Fibroblast of lung (primary cell): ENCODE measurements at regions not wholly inside any gene's neighbourhood (a gene's known extent, or its start where the extent isn't known, plus 50 kb on each side); places are given as distances from the start of the nearest gene placed in this dataset.
"Not testable (repeated sequence)": the region's sequence is repeated elsewhere in the genome, so short reads cannot be mapped to it uniquely, and the experiment has no call there.

ENCODE experiments used
- DNase-seq, 2 donors: peaks; one replicate each; pipeline versions ENCODE4 v3.0.0 to v3.0.0-alpha.2; 2010; ENCODE audit warnings: low read depth in 2 of 2
- H2AFZ ChIP-seq: 2 replicates; pipeline ENCODE4 v1.5.1; 2012; ENCODE audit warnings: low read length, control low read depth, inconsistent platforms
- H3K27ac ChIP-seq: 2 replicates; pipeline ENCODE4 v1.5.1; 2011; ENCODE audit warnings: low read length, control low read depth; ENCODE audit not compliant: insufficient read depth
- H3K27me3 ChIP-seq: 2 replicates; pipeline ENCODE4 v1.5.1; 2011; ENCODE audit warnings: mild to moderate bottlenecking, low read length; ENCODE audit not compliant: control insufficient read depth, insufficient read depth
- H3K36me3 ChIP-seq: 2 replicates; pipeline ENCODE4 v1.5.1; 2011; ENCODE audit warnings: low read length; ENCODE audit not compliant: control insufficient read depth, insufficient read depth
- H3K4me1 ChIP-seq: 2 replicates; pipeline ENCODE4 v1.5.1; 2011; ENCODE audit warnings: low read length; ENCODE audit not compliant: control insufficient read depth, insufficient read depth; ENCODE audit errors: extremely low read depth
- H3K4me2 ChIP-seq: 2 replicates; pipeline ENCODE4 v1.5.1; 2011; ENCODE audit warnings: low read length, control low read depth; ENCODE audit not compliant: insufficient read depth; ENCODE audit errors: extremely low read depth
- H3K4me3 ChIP-seq, 4 experiments: fragments of 200-600 bp in 1 of 4; sonication (generic) in 1 of 4; replicated peaks in 1 of 4; 2 replicates each; pipeline ENCODE4 v1.5.1; 2011 to 2016; ENCODE audit warnings: low read length in 4 of 4, low read depth in 3 of 4, mild to moderate bottlenecking in 3 of 4, control low read depth in 2 of 4, inconsistent platforms in 1 of 4, mixed read lengths in 1 of 4; ENCODE audit not compliant: insufficient read depth in 1 of 4; ENCODE audit errors: control extremely low read depth in 1 of 4
- H3K79me2 ChIP-seq: 2 replicates; pipeline ENCODE4 v1.5.1; 2012; ENCODE audit warnings: mild to moderate bottlenecking, low read length, inconsistent platforms; ENCODE audit not compliant: control insufficient read depth, insufficient read depth
- H3K9ac ChIP-seq: 2 replicates; pipeline ENCODE4 v1.5.1; 2011; ENCODE audit warnings: mild to moderate bottlenecking, low read length, control low read depth; ENCODE audit not compliant: insufficient read depth
- H3K9me3 ChIP-seq: 2 replicates; pipeline ENCODE4 v1.5.1; 2012; ENCODE audit warnings: low read depth, low read length; ENCODE audit not compliant: control insufficient read depth, insufficient read depth
- H4K20me1 ChIP-seq: 2 replicates; pipeline ENCODE4 v1.5.1; 2011; ENCODE audit warnings: low read length; ENCODE audit not compliant: control insufficient read depth, insufficient read depth; ENCODE audit errors: extremely low read depth
- EZH2 ChIP-seq: IDR thresholded peaks from 2 replicates; pipeline ENCODE4 v1.5.1; 2012; ENCODE audit warnings: low read length, control low read depth, mild to moderate bottlenecking; ENCODE audit errors: missing control alignments
- TF ChIP-seq, protein P1 (sequence below), 2 donors: IDR thresholded peaks in 1 of 2; conservative IDR thresholded peaks in 1 of 2; 1 replicate in 1 of 2; 2 replicates in 1 of 2; pipeline ENCODE4 v1.5.1; 2011 to 2012; ENCODE audit warnings: low read length in 2 of 2, control low read depth in 1 of 2, inconsistent platforms in 1 of 2, low read depth in 1 of 2, mild to moderate bottlenecking in 1 of 2

DNA sequence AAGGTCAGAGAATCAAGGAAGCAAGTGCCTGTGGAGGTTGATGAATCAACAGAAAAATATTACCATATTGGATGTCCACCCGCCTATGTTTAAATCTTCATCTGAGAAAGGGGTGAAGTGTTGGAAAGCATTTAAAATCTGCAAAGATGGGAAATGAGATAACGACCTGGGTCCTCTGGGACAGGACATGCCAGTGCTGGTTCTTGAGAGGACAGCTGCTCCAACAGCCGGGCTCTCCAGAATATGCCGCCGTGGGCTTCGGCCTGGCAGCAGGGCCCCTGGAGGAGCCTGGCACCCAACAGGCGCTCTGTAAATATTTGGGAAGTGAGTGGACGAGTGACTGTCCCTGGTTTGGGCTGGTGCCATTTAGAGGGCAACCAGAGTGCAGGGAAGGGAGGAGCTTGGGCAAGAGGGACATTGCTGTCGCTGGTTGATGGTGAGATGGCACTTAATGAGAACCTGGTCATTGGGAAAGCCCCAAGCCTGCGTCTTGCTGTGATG is 129.9 kb downstream of the KCNA5 start:
- Histone ChIP-seq H3K4me2 (no peak overlapping the region), H3K9me3 (no peaks in the 10 kb centered on the region), H3K9ac (no peak overlapping the region), H2AFZ (no peak overlapping the region), H3K27me3 (no peaks in the 10 kb centered on the region), H3K4me3 (no peak overlapping the region), H3K79me2 (no peaks in the 10 kb centered on the region), H3K4me1 (peaks cover 9% of the 10 kb centered on the region), H3K36me3 (no peaks in the 10 kb centered on the region), H3K27ac (no peak overlapping the region), H4K20me1 (no peaks in the 10 kb centered on the region)
- DNase-seq, result peak in 1 of 2 donors; percentile 19
- no peak for TF ChIP-seq EZH2

DNA sequence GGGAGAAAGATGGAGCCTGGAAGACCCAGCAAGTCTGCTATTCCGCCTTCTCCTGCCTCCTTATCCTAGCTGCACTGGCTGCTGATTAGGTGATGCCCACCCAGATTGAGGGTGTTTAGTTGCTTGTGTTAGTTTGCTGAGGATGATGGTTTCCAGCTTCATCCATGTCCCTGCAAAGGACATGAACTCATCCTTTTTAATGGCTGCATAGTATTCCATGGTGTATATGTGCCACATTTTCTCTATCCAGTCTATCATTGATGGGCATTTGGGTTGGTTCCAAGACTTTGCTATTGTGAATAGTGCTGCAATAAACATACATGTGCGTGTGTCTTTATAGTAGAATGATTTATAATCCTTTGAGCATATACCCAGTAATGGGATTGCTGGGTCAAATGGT is 131.7 kb downstream of the KCNA5 start:
- H3K27ac ChIP-seq, H4K20me1 ChIP-seq: not testable (repeated sequence)

DNA sequence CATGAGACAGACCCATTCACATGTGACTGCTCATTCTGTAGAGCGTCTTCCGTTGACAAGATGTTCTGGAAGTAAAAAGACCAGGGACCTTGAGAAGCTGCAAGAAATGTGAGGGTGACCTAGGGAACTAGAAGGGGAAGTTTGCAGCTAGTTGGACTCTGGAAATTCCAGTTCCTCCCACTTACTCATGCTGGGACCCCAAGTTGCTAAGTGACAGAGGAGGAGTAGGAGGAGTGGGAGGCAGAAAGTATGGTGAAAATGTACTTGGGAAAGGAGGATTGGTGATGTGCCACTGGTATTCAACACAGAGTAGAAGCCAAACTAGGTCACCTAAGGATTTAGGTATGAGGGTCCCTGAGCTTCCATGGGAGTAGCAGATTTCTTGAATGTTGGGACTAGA is 132.4 kb downstream of the KCNA5 start:
- no peak overlapping the region for H3K4me2 ChIP-seq
- DNase-seq, result no peak

More for the DNA sequence above, 131.7 kb downstream of the KCNA5 start:
- not testable (repeated sequence) for H3K9ac ChIP-seq, H3K4me1 ChIP-seq, H3K79me2 ChIP-seq, H3K4me3 ChIP-seq, H2AFZ ChIP-seq, H3K27me3 ChIP-seq, DNase-seq, H3K9me3 ChIP-seq, H3K36me3 ChIP-seq, H3K4me2 ChIP-seq

DNA sequence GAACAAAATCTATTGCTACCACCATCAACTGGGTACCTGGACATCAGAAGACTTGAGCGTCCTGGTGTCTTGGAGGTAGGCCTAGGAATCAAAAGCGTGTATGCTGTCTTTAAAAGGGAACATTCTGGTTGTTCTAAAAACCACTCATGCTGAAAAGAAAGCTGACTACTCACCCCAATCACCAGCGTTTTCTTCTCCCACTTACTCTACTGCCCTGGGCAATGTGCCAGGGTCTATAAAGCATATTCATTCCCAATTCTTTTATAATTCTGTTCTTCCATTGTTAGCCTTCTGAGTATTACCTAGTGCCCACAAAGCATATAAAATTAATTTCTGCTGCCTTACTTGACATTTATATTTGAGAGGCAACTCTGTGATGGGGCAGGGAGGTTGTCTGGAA is 133.4 kb downstream of the KCNA5 start:
- no peaks in the 10 kb centered on the region for H3K36me3 ChIP-seq
- H3K9ac ChIP-seq, result no peak overlapping the region
- no peak overlapping the region for H2AFZ ChIP-seq
- TF ChIP-seq EZH2, result no peak
- TF ChIP-seq, protein P1, sequence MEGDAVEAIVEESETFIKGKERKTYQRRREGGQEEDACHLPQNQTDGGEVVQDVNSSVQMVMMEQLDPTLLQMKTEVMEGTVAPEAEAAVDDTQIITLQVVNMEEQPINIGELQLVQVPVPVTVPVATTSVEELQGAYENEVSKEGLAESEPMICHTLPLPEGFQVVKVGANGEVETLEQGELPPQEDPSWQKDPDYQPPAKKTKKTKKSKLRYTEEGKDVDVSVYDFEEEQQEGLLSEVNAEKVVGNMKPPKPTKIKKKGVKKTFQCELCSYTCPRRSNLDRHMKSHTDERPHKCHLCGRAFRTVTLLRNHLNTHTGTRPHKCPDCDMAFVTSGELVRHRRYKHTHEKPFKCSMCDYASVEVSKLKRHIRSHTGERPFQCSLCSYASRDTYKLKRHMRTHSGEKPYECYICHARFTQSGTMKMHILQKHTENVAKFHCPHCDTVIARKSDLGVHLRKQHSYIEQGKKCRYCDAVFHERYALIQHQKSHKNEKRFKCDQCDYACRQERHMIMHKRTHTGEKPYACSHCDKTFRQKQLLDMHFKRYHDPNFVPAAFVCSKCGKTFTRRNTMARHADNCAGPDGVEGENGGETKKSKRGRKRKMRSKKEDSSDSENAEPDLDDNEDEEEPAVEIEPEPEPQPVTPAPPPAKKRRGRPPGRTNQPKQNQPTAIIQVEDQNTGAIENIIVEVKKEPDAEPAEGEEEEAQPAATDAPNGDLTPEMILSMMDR (conservative IDR thresholded peaks at IDR 0.05 in 1 of 2, IDR thresholded peaks at IDR 0.05 in 1 of 2; ENCODE audit: low read depth in 1 of 2, low read length in 2 of 2), result no peak
- H3K79me2 ChIP-seq, result no peaks in the 10 kb centered on the region
- H3K27ac ChIP-seq, result no peak overlapping the region
- no peaks in the 10 kb centered on the region for H4K20me1 ChIP-seq
- H3K4me3 ChIP-seq, result no peak overlapping the region
- DNase-seq, result no peak
- H3K4me1 ChIP-seq, result peaks cover 7% of the 10 kb centered on the region
- no peak overlapping the region for H3K4me2 ChIP-seq
- H3K27me3 ChIP-seq, result no peaks in the 10 kb centered on the region
- H3K9me3 ChIP-seq, result no peaks in the 10 kb centered on the region

More for the DNA sequence above, 132.4 kb downstream of the KCNA5 start:
- no peak overlapping the region for H3K27ac ChIP-seq
- no peak overlapping the region for H3K4me3 ChIP-seq
- H3K9ac ChIP-seq, result no peak overlapping the region
- no peaks in the 10 kb centered on the region for H3K27me3 ChIP-seq
- peaks cover 8% of the 10 kb centered on the region for H3K4me1 ChIP-seq
- TF ChIP-seq, protein P1 (conservative IDR thresholded peaks at IDR 0.05 in 1 of 2, IDR thresholded peaks at IDR 0.05 in 1 of 2; ENCODE audit: low read depth in 1 of 2, low read length in 2 of 2), result no peak
- no peak for TF ChIP-seq EZH2
- H2AFZ ChIP-seq, result no peak overlapping the region
- H3K79me2 ChIP-seq, result no peaks in the 10 kb centered on the region
- no peaks in the 10 kb centered on the region for H4K20me1 ChIP-seq
- no peaks in the 10 kb centered on the region for H3K36me3 ChIP-seq
- H3K9me3 ChIP-seq, result no peaks in the 10 kb centered on the region
